ENCODE measurements at regions not wholly inside any gene's neighbourhood (a gene's known extent, or its start where the extent isn't known, plus 50 kb on each side); places are given as distances from the start of the nearest gene placed in this dataset.
"Not testable (repeated sequence)": the region's sequence is repeated elsewhere in the genome, so short reads cannot be mapped to it uniquely, and the experiment has no call there.

- DNase-seq (ENCODE audit: low read depth in 3 of 3, low spot score in 1 of 3): no peak
These were observed 233.8 kb upstream of the CDH11 start for GRCh38 chr16:65355706-65356105.

GRCh38 chr16:65353183-65353582 lies 231.3 kb upstream of the CDH11 start:
- DNase-seq (ENCODE audit: low read depth in 3 of 3, low spot score in 1 of 3): no peak

- DNase-seq (ENCODE audit: low read depth in 3 of 3, low spot score in 1 of 3): no peak
These were observed 227.8 kb upstream of the CDH11 start for GRCh38 chr16:65349626-65350025.

GRCh38 chr16:65343556-65343955 lies 221.7 kb upstream of the CDH11 start:
- DNase-seq (ENCODE audit: low read depth in 3 of 3, low spot score in 1 of 3): no peak

GRCh38 chr16:65342231-65342866 lies 220.5 kb upstream of the CDH11 start:
- no peak for DNase-seq (ENCODE audit: low read depth in 3 of 3, low spot score in 1 of 3)

GRCh38 chr16:65339062-65339461 lies 217.2 kb upstream of the CDH11 start:
- DNase-seq (ENCODE audit: low read depth in 3 of 3, low spot score in 1 of 3): no peak

- no peak for DNase-seq (ENCODE audit: low read depth in 3 of 3, low spot score in 1 of 3)
These were observed 214.3 kb upstream of the CDH11 start for GRCh38 chr16:65336160-65336559.

GRCh38 chr16:65334081-65334480 lies 212.2 kb upstream of the CDH11 start:
- no peak for DNase-seq (ENCODE audit: low read depth in 3 of 3, low spot score in 1 of 3)

- DNase-seq (ENCODE audit: low read depth in 3 of 3, low spot score in 1 of 3): no peak
These were observed 211.4 kb upstream of the CDH11 start for GRCh38 chr16:65333283-65333682.

- no peak for DNase-seq (ENCODE audit: low read depth in 3 of 3, low spot score in 1 of 3)
These were observed 205.5 kb upstream of the CDH11 start for GRCh38 chr16:65327346-65327745.

- DNase-seq (ENCODE audit: low read depth in 3 of 3, low spot score in 1 of 3): no peak
These were observed 201.9 kb upstream of the CDH11 start for GRCh38 chr16:65323655-65324237.

GRCh38 chr16:65319621-65320231 lies 197.9 kb upstream of the CDH11 start:
- DNase-seq (ENCODE audit: low read depth in 3 of 3, low spot score in 1 of 3): no peak

- no peak for DNase-seq (ENCODE audit: low read depth in 3 of 3, low spot score in 1 of 3)
These were observed 196.9 kb upstream of the CDH11 start for GRCh38 chr16:65318590-65319257.

- DNase-seq (ENCODE audit: low read depth in 3 of 3, low spot score in 1 of 3): no peak
These were observed 196.3 kb upstream of the CDH11 start for GRCh38 chr16:65318138-65318537.

- no peak for DNase-seq (ENCODE audit: low read depth in 3 of 3, low spot score in 1 of 3)
These were observed 194.9 kb upstream of the CDH11 start for GRCh38 chr16:65316808-65317207.

GRCh38 chr16:65315081-65315780 lies 193.4 kb upstream of the CDH11 start:
- DNase-seq (ENCODE audit: low read depth in 3 of 3, low spot score in 1 of 3): no peak

GRCh38 chr16:65314627-65315008 lies 192.8 kb upstream of the CDH11 start:
- DNase-seq (ENCODE audit: low read depth in 3 of 3, low spot score in 1 of 3): no peak

GRCh38 chr16:65313936-65314626 lies 192.2 kb upstream of the CDH11 start:
- DNase-seq (ENCODE audit: low read depth in 3 of 3, low spot score in 1 of 3): no peak

GRCh38 chr16:65312795-65313194 lies 190.9 kb upstream of the CDH11 start:
- DNase-seq (ENCODE audit: low read depth in 3 of 3, low spot score in 1 of 3): no peak

- no peak for DNase-seq (ENCODE audit: low read depth in 3 of 3, low spot score in 1 of 3)
These were observed 190.2 kb upstream of the CDH11 start for GRCh38 chr16:65312071-65312470.

GRCh38 chr16:65310491-65310890 lies 188.6 kb upstream of the CDH11 start:
- not testable (repeated sequence) for DNase-seq (ENCODE audit: low read depth in 3 of 3, low spot score in 1 of 3)
